Amniotic epithelial cell (primary cell): ENCODE measurements at regions not wholly inside any gene's neighbourhood (a gene's known extent, or its start where the extent isn't known, plus 50 kb on each side); places are given as distances from the start of the nearest gene placed in this dataset.
"Not testable (repeated sequence)": the region's sequence is repeated elsewhere in the genome, so short reads cannot be mapped to it uniquely, and the experiment has no call there.

Experiments used
- DNase-seq: peaks from one replicate; pipeline ENCODE4 v3.0.0-alpha.2; 2010; ENCODE audit warnings: low read depth

GRCh38 chr5:135157421-135158313 lies 123.6 kb upstream of the PITX1 start:
- no peak for DNase-seq

GRCh38 chr5:135156715-135157404 lies 122.8 kb upstream of the PITX1 start:
- DNase-seq: no peak

- no peak for DNase-seq
Observed at GRCh38 chr5:135156337-135156714, 122.3 kb upstream of the PITX1 start.

GRCh38 chr5:135155616-135156214 lies 121.7 kb upstream of the PITX1 start:
- no peak for DNase-seq

- DNase-seq: no peak
Observed at GRCh38 chr5:135154961-135155360, 120.9 kb upstream of the PITX1 start.

GRCh38 chr5:135154197-135154596 lies 120.2 kb upstream of the PITX1 start:
- peak; percentile 88 for DNase-seq

- DNase-seq: no peak
Observed at GRCh38 chr5:135153661-135154060, 119.6 kb upstream of the PITX1 start.

GRCh38 chr5:135153259-135153658 lies 119.2 kb upstream of the PITX1 start:
- no peak for DNase-seq

- not testable (repeated sequence) for DNase-seq
Observed at GRCh38 chr5:135151660-135152059, 117.6 kb upstream of the PITX1 start.

- no peak for DNase-seq
Observed at GRCh38 chr5:135151256-135151655, 117.2 kb upstream of the PITX1 start.

- no peak for DNase-seq
Observed at GRCh38 chr5:135150767-135151166, 116.7 kb upstream of the PITX1 start.

GRCh38 chr5:135149956-135150723 lies 116.1 kb upstream of the PITX1 start:
- no peak for DNase-seq

- no peak for DNase-seq
Observed at GRCh38 chr5:135149229-135149955, 115.4 kb upstream of the PITX1 start.

- no peak for DNase-seq
Observed at GRCh38 chr5:135147294-135148090, 113.5 kb upstream of the PITX1 start.

GRCh38 chr5:135145985-135146384 lies 112.0 kb upstream of the PITX1 start:
- DNase-seq: no peak

- not testable (repeated sequence) for DNase-seq
Observed at GRCh38 chr5:135143682-135144081, 109.7 kb upstream of the PITX1 start.

GRCh38 chr5:135141303-135142268 lies 107.6 kb upstream of the PITX1 start:
- DNase-seq: peak; percentile 11

- peak; percentile 93 for DNase-seq
Observed at GRCh38 chr5:135140446-135141204, 106.6 kb upstream of the PITX1 start.
